ENCODE measurements at regions not wholly inside any gene's neighbourhood (a gene's known extent, or its start where the extent isn't known, plus 50 kb on each side); places are given as distances from the start of the nearest gene placed in this dataset.

GRCh38 chr2:204494681-204495080 is 50.6 kb upstream of the PARD3B start:
- TF ChIP-seq EZH2 (IDR thresholded peaks at IDR 0.05; ENCODE audit: borderline replicate concordance, insufficient read depth, low read depth, low read length, poor library complexity, severe bottlenecking) = no peak
- TF ChIP-seq, protein P1, sequence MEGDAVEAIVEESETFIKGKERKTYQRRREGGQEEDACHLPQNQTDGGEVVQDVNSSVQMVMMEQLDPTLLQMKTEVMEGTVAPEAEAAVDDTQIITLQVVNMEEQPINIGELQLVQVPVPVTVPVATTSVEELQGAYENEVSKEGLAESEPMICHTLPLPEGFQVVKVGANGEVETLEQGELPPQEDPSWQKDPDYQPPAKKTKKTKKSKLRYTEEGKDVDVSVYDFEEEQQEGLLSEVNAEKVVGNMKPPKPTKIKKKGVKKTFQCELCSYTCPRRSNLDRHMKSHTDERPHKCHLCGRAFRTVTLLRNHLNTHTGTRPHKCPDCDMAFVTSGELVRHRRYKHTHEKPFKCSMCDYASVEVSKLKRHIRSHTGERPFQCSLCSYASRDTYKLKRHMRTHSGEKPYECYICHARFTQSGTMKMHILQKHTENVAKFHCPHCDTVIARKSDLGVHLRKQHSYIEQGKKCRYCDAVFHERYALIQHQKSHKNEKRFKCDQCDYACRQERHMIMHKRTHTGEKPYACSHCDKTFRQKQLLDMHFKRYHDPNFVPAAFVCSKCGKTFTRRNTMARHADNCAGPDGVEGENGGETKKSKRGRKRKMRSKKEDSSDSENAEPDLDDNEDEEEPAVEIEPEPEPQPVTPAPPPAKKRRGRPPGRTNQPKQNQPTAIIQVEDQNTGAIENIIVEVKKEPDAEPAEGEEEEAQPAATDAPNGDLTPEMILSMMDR (IDR thresholded peaks at IDR 0.05) = no peak
